ENCODE measurements at regions not wholly inside any gene's neighbourhood (a gene's known extent, or its start where the extent isn't known, plus 50 kb on each side); places are given as distances from the start of the nearest gene placed in this dataset.

DNA sequence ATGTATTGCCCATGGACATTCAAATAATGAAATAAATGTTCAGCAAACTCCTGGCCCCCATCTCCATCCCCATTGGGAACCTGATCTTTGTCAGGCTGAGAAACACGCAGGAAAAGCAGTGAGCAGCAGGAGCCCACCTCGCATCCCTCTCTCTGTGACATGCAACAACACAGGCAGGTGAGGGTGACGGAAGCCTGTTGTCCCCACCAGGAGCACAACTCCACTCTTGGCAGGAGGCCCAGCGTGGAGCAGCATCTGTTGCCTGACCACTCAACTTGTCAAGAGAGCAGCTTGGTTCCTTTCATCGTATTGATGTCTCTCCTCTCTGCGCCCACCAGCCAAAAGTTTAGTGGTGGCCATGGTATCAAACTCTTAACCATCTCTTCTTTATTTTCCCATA is 586.9 kb upstream of the ARID1B start:
- no peak for DNase-seq (ENCODE audit: low spot score)

DNA sequence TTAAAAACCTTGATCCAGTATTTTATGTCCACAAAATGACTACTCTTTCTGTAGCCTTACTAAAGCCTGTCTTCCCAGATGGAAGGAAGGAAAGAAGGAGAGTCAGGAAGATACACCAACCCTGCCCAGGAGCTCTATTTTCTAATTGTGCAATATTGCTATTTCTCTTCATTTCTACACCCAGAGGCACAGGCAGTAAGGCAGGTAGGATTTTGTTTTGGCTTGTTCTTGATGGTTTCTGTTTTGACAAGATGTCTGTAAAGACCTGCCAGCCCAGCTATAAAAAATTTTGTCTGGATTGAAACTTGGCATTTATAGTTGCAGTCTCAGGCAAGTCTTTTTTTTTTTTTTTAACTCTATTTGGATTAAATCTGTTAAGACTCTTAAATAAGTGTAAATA is 587.5 kb upstream of the ARID1B start:
- no peak for DNase-seq (ENCODE audit: low spot score)

DNA sequence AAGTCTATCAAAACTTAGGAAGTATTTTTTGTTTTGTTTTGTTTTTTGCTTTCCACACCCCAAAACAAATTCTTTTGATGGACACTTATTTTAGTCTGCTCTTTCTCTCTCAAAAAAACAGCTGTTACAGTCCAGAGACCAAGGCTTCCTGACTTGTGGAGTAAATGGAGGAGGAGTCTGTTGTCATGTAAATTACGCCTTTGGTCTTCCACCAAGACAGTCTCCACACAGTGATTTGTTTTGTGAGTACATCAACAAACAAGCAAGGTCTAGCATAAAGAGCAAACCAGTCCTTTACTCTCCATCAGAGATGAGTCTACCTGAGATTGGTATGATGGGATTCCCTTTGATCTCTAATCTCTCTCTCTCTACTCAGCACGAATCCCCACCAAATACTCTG is 588.0 kb upstream of the ARID1B start:
- DNase-seq (ENCODE audit: low spot score), result no peak

DNA sequence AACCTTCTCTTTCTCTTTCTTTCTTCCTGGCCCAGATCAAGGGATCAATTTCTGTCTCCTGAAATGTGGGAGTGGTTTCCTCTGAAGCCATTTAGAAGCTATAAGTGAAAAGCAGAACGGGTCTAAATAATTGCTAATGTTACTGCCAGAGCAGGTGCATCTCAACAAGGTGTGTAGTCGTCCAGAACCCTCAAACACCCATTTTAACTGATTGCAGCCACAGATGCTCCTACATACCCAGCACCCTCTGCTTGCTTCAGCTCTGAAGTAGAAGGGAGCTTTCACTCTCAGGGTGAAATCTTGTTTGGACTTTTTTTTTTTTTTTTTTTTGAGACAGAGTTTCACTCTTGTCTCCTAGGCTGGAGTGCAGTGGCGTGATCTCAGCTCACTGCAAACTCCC is 592.1 kb upstream of the ARID1B start:
- DNase-seq (ENCODE audit: low spot score), result no peak

DNA sequence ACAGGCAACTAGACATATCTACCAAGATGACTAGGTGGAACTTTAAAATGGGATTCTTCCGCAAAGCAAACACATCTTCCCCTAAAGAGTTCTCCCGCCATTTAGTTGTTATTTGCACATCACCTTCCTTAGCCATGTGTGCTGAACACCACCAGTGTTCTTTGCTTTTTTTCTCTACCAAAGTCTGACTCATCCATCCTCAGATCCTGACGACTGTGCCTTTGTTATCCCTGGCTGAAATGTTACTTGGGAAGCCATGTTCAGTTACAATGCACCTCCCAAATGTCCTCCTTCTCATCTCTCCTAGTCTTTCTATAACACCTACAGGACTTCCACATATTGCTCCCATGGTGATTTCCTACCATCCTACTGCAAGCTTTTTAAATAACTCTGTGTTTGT is 593.5 kb upstream of the ARID1B start:
- no peak for DNase-seq (ENCODE audit: low spot score)

DNA sequence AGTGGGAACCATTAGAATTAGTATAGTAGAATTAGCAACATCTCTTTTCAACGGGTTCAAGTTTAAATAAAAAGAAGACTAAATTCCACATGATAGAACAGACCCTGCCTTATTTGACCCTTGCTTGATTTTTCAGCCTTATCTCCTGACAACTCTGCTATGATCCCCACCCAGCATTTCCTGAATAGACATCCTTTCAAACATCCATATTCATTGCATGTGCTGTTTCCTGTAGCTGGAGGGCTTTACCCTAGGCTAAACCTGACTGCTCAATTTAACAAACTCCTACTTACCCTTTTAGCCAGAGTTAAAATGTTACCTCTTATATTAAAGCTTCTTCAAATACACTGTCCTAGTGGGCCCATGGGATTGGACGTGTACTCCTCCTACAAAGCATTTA is 594.8 kb upstream of the ARID1B start:
- DNase-seq (ENCODE audit: low spot score), result no peak

DNA sequence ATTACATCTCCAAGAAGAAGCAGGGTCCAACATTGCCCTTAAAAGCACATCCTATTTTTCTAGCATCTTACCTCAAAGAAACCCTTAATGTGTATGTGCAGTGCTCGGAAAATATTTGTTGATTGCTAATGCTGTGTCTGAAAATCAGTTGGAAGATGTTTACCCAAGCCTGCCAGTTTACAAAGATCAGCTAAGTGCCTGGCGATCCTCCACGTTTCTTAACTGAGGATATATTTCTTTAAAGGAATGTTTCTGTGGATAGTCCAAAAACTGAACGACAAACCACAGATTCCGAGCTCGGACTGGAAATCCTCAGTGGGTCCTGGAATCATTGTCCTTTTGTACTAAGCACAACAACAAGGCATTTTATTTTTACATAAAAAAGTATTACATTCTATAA is 595.7 kb upstream of the ARID1B start:
- DNase-seq (ENCODE audit: low spot score), result no peak

DNA sequence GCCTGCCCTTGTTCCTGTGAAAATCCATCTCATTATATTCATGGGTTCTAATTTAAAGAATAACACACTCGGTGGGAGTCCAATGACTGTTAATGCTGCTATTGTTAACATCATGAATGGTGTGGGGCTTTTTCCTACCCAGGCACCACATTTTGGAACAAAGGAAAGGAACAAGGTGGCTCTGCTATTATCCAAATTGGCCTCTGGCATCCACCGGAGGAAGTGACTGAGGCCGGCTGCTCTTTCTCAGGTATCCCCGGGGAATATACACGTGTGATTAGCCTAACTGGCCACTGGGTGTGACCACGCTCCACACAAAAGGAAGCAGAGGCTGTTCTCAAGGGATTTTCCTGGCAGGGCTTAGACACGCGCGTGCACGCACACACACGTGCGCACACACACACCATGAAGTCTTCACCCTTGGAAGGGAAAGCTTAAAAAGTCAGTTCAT is 601.2 kb upstream of the ARID1B start:
- DNase-seq (ENCODE audit: low spot score), result peak; percentile 60

DNA sequence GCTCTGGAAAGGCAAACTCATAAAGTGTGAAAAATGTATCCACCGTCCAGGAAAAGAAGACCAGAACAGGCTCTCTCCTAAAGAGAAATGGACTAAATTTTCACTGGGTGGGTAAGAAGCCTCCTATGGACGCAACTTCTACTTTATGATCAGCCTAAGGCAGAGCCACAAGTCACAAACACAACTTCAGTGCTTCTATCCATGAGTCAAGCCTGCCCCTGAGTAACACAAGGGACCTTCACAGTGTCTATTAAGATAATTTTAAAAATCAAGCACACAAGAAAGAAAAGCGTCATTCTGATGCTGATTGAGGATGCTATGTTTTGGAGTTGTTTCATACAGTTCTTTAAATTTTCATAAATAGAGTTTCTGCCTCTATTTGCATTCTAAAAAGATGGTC is 601.7 kb upstream of the ARID1B start:
- DNase-seq (ENCODE audit: low spot score), result no peak

DNA sequence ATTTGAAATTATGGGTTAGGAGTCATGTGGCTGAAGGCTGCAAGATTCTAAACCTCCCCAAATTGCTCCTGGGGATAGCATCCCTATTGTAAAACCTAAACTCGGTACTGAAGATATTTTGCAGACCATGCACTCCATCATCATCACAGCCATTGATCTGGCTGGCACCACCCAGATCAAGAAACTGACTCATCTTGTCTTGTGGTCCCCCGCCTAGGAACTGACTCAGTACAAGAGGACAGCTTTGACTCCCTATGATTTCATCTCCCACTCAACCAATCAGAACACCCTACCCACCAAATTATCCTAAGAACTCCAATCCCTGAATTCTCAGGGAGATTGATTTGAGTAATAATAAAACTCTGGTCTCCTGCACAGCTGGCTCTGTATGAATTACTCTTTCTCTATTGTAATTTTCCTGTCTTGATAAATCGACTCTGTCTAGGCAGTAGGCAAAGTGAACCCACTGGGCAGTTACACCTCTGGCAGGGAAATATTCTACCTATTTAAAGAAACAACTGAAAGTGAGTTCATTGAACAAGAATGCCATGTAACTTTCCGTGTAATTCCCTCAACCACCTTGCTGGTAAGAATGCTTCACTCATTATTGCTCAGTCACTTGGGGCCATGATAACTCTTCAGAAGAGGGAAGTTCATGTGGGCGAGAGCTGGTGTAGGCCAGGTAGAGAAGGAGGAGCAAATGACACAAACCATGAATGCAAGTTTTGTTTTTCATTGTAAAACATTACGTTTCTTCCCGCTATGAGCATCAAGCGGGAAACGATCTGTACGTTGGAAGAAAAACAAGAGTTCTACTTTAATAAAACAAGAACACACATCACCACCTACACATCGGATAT is 602.9 kb upstream of the ARID1B start:
- DNase-seq (ENCODE audit: low spot score), result no peak

DNA sequence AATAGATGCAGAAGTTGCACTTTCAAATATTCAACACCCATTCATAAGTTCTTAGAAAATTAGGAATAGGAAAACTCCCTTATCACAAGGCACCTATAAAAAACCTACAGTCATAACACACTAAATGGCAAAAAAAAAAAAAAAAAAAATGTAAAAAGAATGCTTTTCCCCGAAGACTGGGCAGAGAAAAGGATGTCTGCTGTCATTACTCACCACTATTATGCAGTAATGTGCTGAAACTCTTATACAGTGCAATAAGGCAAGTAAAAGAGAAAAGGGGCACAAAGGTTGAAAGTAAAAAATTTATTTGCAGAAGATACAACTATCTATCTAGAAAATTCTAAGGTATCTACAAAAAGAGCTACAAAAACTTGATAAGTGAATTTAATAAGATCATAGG is 607.8 kb upstream of the ARID1B start:
- DNase-seq (ENCODE audit: low spot score), result no peak

DNA sequence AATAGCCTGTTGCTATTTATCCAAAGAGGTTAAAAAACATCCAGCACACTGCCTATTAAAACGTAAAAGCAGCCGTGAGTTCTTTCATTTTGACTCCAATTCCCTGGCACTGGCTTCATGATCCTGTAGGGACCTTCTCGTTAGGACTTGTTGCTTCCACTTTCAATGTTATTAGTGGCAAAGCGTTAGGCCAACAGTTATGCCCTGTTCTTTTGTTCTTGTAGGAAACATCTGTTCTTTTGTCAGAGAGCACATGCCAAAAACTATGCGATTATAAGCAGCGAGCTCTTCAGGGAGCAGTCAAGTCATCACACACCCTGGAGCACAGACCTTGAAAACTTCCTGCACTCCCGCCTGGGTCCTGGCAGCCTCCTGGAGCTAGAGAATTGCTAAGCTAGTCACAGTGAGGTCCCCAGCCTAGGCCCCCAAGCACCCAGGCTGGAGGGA is 609.5 kb upstream of the ARID1B start:
- DNase-seq (ENCODE audit: low spot score), result no peak

DNA sequence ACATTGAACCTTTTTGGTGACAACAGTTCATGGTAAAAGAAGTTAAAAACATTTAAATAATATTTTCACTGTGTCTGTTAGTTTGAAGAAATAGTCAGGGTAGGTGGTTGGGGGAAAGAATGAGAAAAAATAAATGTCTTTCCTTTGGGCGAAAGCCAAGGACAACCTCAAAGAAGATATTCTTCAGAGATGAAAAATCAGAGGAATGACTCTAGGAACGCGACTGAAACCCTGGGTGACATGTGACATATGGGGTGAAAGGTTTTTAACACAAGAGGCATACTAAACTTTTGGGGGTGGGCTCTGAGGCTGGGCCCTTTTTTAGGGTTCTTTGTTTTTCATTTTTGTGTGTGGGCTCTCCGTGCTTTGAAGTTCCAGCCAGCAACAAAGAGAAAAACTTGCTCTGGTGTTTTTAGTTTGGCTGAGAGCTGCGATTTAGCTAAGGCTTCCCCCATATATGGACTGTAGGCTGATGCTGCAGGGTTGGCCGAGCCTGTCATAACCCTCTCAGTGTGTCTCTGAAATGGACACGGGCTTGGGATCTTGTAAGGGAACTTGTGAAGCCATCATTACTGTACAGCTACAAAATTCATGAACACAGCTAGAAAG is 610.1 kb upstream of the ARID1B start:
- DNase-seq (ENCODE audit: low spot score), result no peak

DNA sequence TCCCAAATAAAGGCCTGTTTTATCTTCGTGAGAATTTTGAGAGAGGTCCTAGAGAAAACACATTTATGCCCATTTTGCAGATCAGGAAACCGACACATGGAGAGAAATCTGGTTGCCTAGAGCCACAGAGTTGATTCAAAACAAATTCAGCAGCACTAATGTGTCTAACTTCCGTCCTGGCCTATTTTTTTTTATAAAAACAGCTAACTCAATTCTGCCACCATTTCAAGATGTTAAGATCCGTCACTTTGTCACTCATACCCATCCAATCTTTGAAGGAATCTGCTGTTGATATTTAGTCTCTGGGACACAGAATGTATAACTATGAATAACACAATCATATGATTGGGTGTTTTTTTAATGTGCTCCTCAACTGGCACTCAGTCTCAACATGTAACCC is 611.1 kb upstream of the ARID1B start:
- no peak for DNase-seq (ENCODE audit: low spot score)

DNA sequence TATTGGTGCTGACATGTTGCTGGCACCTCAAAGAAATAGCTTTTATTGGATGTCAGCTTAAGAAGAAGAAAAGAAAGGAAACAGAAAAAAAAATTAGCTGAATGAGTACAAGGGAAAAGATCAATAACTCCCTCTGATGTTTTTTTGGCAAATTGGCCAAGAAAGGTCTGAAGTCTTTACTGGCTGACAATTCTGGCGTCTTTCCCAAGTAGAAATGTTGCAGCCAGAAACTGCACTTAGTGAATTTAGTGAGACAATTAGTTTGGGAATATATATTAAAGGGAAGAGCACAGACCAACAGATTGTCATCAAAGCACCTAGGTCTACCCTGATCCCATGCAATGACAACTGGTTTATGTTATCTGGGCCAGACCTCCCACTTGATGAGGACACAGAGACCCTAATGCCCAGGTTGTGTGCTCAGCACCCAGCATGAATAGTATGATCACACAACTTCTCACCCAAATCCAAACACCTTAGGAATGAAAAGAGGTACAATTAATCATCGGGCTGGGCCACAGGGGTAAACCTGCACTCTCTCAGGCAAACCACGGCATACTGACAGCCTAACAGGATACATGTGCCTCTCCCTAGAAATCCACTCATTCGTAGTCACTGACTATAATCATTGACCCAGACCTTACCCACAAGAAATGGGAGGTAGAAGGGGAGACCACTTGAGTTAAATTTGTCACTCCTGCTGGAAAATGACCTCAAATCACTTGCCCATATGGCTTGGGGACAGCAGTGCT is 612.3 kb upstream of the ARID1B start:
- DNase-seq (ENCODE audit: low spot score), result no peak

DNA sequence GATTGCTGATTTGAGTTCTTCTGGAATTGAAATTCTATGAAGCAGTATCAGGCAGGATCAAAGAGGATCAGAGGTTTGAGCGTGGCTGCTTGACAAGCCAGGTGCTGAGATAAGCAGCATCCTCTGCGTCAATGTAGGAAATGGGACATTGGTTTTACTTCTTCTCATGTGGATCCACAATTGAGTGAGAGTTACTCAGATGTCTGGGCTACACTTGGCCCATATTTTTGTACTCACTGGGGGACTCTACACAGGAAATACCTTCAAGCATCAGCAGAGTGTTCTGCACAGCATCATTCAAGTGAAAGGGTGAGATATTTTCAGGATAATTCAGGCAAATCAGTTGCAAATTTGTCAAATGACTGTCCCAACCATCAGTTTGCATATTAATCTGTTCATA is 613.9 kb upstream of the ARID1B start:
- DNase-seq (ENCODE audit: low spot score), result no peak

DNA sequence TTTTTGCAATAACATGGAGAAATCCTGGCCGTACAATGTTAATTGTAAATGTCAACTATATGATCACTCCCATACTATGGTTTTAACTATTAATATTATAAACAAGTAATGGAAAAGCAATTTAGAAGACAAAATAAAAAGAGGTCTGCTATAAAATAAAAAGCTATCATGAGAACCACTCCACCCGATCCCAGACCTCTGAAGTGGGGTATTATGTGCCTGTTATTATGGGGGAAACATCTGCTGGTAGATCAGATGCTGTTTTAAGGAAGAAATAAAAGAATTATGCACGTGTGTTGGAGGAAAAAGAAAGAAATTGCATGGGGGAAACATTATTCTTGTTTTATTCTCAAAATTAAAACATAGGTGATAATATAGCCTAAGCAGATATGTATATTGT is 615.7 kb upstream of the ARID1B start:
- no peak for DNase-seq (ENCODE audit: low spot score)

DNA sequence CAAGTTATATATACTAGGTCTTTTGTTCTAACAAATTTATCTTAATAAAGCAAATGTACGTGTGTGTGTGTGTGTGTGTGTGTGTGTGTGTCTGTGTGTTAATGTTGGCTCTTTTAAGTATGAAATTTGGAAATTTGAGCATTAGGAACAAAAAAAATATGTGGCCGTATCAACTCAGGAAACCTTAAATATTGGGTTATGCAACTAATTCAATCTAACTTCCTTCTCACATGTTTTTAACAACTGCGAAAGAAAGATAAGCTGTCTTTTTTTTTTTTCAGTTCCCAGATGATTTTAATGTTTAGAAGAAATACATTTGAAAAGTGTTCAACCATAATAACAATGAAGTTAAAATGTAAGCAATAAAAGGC is 616.4 kb upstream of the ARID1B start:
- DNase-seq (ENCODE audit: low spot score), result no peak

DNA sequence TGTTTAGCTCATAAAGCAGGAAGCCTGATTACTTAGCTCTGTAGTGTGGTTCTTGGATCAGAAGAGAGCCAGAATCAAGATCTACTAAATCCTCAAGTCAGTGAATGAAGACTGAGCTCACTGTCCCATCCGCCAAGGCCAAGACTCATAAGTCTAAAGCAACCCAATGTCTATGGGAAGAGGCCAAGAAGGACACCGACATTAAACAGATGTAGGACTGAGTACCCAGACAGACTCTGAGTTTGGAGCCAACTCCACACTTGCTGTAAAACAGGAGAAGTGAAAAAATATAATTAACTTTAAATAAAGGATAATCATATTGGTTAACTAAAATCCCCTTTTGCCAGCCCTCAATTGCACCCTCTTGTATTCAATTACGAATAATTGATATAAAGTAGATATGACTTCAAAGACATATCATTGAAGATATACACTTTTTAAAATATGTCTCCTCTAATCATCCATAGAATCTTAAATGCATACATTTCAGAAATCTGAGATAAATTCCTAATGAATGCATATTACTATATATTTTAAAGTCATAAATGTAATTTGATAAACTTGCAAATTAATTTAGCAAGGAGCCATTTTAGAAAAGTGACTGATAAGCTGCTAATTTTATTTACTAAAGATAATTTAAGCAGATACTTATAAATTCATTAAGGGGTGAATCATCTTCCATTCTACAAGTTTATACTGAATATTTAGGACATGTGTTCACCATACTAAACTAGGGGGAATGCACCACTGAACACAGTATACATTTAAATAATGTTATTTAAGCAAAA is 617.0 kb upstream of the ARID1B start:
- DNase-seq (ENCODE audit: low spot score), result no peak

DNA sequence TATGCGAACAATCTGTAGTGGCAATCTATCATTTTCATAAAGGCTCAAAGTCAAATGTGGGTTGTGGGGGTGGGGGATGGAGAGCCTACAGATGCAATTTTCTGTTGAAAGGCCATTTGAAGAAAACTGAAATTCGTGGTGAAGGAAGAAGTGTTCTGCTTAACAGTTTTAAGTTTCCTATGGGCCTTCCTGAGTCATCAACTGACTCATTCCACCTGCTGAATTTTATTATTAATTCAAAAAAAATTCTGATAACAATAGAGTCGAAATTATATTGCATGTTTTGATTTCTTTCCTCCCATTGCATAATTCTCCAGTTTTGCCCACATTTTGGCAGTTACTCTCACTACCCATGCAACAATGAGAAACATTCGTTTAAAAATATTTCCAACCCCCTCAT is 622.3 kb upstream of the ARID1B start:
- no peak for DNase-seq (ENCODE audit: low spot score)

DNA sequence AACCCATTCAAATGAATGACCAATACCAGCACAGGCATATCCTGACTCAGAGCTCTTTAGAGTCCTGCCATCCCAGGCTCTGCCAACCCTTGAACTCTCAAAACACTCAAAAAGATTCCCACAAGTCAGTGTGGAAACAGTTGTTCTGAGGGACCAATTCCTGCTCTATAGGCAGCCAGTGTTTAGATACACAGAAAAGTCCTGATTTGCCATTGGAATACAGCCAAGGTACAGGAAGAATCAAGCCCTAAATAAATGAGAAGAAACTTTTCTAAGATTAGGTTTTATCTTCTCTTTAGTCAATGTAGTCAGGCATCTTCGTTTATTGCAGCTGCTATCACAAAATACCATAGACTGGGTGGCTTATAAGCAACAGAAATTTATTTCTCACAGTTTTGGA is 626.8 kb upstream of the ARID1B start:
- no peak for DNase-seq (ENCODE audit: low spot score)

DNA sequence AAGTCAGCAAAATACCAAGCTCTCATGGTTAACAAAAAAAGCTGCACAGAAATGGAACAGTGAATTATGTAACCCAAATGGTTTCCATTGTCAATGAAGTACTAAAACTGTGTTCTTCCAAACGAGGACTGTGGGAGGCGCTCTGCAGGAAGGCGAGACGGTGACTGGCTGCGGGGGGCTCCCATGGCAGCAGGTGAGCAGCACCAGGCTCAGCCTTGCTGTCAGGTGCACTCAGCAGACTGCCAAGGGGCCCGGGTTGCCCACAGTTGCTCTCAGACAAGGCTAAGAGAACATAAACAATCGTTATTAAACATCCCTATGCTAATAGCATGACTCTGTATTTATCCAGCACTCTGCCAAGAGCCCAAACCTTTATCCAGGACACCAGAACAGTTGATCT is 630.3 kb upstream of the ARID1B start:
- DNase-seq (ENCODE audit: low spot score), result no peak
